Osteocyte (in vitro differentiated cells): ENCODE measurements at regions not wholly inside any gene's neighbourhood (a gene's known extent, or its start where the extent isn't known, plus 50 kb on each side); places are given as distances from the start of the nearest gene placed in this dataset.

Source experiments
- DNase-seq: peaks from one replicate; pipeline ENCODE4 v3.0.0; 2021; ENCODE audit warnings: mixed read lengths; ENCODE audit not compliant: unreplicated experiment; ENCODE audit errors: extremely low spot score
- H3K27ac Mint-ChIP-seq: one replicate; pipeline ENCODE4 v1.8.0; 2021; ENCODE audit warnings: mild to moderate bottlenecking, mixed read lengths; ENCODE audit not compliant: unreplicated experiment
- H3K27me3 Mint-ChIP-seq: one replicate; pipeline ENCODE4 v1.8.0; 2021; ENCODE audit warnings: mixed read lengths; ENCODE audit not compliant: unreplicated experiment
- H3K36me3 Mint-ChIP-seq: one replicate; pipeline ENCODE4 v1.8.0; 2021; ENCODE audit warnings: mixed read lengths; ENCODE audit not compliant: unreplicated experiment
- H3K4me1 Mint-ChIP-seq: one replicate; pipeline ENCODE4 v1.8.0; 2021; ENCODE audit warnings: mixed read lengths; ENCODE audit not compliant: unreplicated experiment
- H3K4me3 Mint-ChIP-seq: one replicate; pipeline ENCODE4 v1.8.0; 2021; ENCODE audit warnings: mild to moderate bottlenecking, moderate library complexity, mixed read lengths; ENCODE audit not compliant: unreplicated experiment
- H3K9me3 Mint-ChIP-seq: one replicate; pipeline ENCODE4 v1.8.0; 2021; ENCODE audit warnings: mixed read lengths; ENCODE audit not compliant: unreplicated experiment
- TF ChIP-seq, protein P1 (sequence below): fragments of 200-600 bp; sonication (generic); IDR thresholded peaks from 2 replicates; pipeline ENCODE4 v1.5.0; 2021; ENCODE audit warnings: antibody characterized with exemption, mild to moderate bottlenecking, moderate library complexity

DNA sequence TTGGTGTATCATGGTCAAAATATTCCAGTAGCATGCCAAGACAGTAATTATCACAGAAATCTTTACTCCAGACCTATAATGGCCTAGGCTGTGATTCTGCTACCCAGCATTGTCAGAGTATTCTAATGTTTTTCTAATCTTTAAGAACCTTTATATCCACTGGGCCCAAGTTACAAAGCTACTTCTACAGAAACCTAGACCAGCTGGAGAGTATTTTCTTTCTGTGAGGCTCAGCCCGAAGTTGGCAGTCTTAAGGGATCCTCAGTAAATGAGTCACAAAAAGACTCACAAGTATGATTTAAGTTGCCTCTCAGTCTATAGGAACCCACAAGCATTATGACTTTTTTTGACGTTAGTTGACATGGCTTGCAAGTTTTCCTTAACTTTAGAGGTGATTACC is 638.5 kb upstream of the FAM241A start:
- H3K4me1 Mint-ChIP-seq: no peaks in the 10 kb centered on the region
- no peaks in the 10 kb centered on the region for H3K36me3 Mint-ChIP-seq
- H3K4me3 Mint-ChIP-seq: no peak overlapping the region
- H3K9me3 Mint-ChIP-seq: no peaks in the 10 kb centered on the region
- TF ChIP-seq, protein P1, sequence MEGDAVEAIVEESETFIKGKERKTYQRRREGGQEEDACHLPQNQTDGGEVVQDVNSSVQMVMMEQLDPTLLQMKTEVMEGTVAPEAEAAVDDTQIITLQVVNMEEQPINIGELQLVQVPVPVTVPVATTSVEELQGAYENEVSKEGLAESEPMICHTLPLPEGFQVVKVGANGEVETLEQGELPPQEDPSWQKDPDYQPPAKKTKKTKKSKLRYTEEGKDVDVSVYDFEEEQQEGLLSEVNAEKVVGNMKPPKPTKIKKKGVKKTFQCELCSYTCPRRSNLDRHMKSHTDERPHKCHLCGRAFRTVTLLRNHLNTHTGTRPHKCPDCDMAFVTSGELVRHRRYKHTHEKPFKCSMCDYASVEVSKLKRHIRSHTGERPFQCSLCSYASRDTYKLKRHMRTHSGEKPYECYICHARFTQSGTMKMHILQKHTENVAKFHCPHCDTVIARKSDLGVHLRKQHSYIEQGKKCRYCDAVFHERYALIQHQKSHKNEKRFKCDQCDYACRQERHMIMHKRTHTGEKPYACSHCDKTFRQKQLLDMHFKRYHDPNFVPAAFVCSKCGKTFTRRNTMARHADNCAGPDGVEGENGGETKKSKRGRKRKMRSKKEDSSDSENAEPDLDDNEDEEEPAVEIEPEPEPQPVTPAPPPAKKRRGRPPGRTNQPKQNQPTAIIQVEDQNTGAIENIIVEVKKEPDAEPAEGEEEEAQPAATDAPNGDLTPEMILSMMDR: no peak
- H3K27ac Mint-ChIP-seq: no peak overlapping the region
- no peaks in the 10 kb centered on the region for H3K27me3 Mint-ChIP-seq
- no peak for DNase-seq

DNA sequence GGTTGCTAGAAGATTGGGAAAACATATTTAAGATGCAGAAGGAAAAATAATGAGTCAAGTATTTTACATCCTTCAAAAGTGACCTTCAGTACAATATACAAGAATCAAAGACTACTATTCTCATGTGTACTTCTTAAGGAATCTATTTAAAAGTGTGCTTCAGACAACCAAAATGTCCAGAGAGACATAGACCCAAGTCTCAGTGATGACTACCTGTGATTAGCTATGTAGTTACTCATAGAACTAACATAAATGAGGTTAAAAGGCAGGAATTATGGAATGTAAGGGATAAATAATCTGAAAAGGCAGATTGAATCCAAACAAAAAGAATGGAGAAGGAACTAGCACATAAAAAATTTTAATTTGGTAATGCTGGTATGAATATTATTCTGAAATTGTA is 634.7 kb upstream of the FAM241A start:
- no peak for DNase-seq
- no peak overlapping the region for H3K4me3 Mint-ChIP-seq
- H3K27me3 Mint-ChIP-seq: no peaks in the 10 kb centered on the region
- H3K9me3 Mint-ChIP-seq: no peaks in the 10 kb centered on the region
- no peak overlapping the region for H3K27ac Mint-ChIP-seq
- no peaks in the 10 kb centered on the region for H3K36me3 Mint-ChIP-seq
- H3K4me1 Mint-ChIP-seq: peaks cover 5% of the 10 kb centered on the region
- TF ChIP-seq, protein P1: no peak

DNA sequence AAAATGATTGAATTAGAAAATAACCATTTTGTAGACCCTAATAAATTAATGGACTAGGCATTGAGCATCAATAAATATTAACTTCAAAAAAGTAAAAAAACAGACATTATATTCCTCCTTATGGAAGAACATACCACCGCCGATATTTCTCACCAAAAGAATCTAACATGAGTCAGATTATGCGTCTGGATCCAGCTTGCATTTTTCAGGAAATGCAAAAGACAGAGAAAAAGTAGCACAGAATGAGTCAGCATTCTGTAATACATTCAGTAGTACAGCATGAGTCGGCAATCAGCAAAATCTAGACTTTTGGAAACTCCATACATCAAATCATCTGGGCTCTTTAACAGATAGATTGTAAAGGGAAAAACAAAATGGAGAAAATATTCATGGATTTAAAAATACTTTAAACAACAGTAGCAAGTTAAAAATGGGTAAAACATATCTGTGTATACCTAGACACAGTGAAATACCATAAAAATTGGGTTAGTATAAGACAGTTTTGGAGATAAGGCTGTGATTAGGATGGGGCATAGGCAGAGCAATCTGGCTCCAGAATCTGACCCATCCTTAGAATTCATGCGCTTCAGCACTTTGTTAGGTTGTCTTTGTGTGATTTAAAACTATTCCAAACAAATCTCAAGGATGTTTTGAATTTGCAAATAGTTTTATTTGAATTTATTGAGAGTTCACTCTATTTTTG is 633.0 kb upstream of the FAM241A start:
- peak overlapping the region; percentile 52 for H3K27ac Mint-ChIP-seq
- H3K9me3 Mint-ChIP-seq: no peaks in the 10 kb centered on the region
- TF ChIP-seq, protein P1: no peak
- no peak for DNase-seq
- H3K4me1 Mint-ChIP-seq: peaks cover 5% of the 10 kb centered on the region
- no peak overlapping the region for H3K4me3 Mint-ChIP-seq
- no peaks in the 10 kb centered on the region for H3K27me3 Mint-ChIP-seq
- H3K36me3 Mint-ChIP-seq: no peaks in the 10 kb centered on the region

DNA sequence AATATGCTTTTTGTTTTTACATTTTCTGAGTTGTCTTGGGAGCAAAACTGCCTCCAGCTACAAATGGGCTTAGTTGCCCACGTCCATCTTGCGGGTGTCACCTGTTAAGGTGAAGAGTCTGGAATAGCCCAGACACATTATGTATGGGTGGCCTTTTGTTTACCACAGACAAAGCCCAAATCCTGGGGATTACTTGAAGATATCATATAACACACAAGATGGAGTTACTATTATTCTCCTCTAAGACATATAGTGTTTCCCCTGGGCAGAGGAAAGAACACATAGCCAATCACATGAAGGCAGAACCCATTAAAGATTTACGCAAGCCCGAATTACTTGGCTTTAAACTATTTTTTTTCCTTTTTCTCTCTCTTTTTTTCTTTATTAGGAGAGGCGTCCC is 625.6 kb upstream of the FAM241A start:
- Mint-ChIP-seq H3K27ac (no peak overlapping the region), H3K9me3 (no peaks in the 10 kb centered on the region), H3K4me1 (no peaks in the 10 kb centered on the region), H3K27me3 (no peaks in the 10 kb centered on the region), H3K36me3 (no peaks in the 10 kb centered on the region), H3K4me3 (no peak overlapping the region)
- no peak for DNase-seq
- TF ChIP-seq, protein P1: no peak

DNA sequence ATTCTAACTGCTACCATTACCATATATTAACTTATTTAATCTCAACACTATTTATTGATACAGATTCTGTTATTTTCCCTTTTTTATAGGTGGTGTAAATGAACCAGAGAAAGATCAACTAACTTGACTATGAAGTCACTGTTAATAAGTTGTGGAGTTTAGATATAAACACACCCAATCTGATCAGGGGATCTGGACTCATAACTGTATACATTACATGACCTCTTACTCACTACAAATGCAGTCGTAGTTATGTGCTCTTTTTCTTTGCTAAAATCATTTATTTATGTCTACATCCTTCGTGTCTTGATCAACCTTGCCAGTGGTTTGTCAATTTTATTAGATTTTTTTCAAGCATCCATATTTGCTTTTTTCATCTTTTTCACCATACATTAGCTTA is 614.8 kb upstream of the FAM241A start:
- peaks cover 2% of the 10 kb centered on the region for H3K27me3 Mint-ChIP-seq
- no peak overlapping the region for H3K4me3 Mint-ChIP-seq
- H3K4me1 Mint-ChIP-seq: no peaks in the 10 kb centered on the region
- H3K9me3 Mint-ChIP-seq: no peaks in the 10 kb centered on the region
- no peak overlapping the region for H3K27ac Mint-ChIP-seq
- H3K36me3 Mint-ChIP-seq: no peaks in the 10 kb centered on the region
- no peak for DNase-seq
- TF ChIP-seq, protein P1: no peak
